ENCODE measurements at regions not wholly inside any gene's neighbourhood (a gene's known extent, or its start where the extent isn't known, plus 50 kb on each side); places are given as distances from the start of the nearest gene placed in this dataset.

- H3K4me3 ChIP-seq (ENCODE audit: low read length): no peak overlapping the region
- H3K79me2 ChIP-seq (ENCODE audit: low read length): no peaks in the 10 kb centered on the region
- H3K27me3 ChIP-seq (ENCODE audit: low read depth, low read length): no peaks in the 10 kb centered on the region
- H3K4me2 ChIP-seq (ENCODE audit: low read length): no peak overlapping the region
- H3K4me1 ChIP-seq (ENCODE audit: low read length): no peaks in the 10 kb centered on the region
- H3K9me3 ChIP-seq (ENCODE audit: insufficient read depth, low read length): no peaks in the 10 kb centered on the region
- H3K27ac ChIP-seq (ENCODE audit: low read length): no peak overlapping the region
- TF ChIP-seq EZH2phosphoT487 (IDR thresholded peaks at IDR 0.05; ENCODE audit: low read depth) (no peak), CTCF (IDR thresholded peaks at IDR 0.05; ENCODE audit: low read depth, low read length) (no peak)
- H2AFZ ChIP-seq (ENCODE audit: low read depth, low read length): no peak overlapping the region
- no peak overlapping the region for H3K9ac ChIP-seq (ENCODE audit: low read length)
- H4K20me1 ChIP-seq (ENCODE audit: insufficient read depth, low read length): no peaks in the 10 kb centered on the region
- no peaks in the 10 kb centered on the region for H3K36me3 ChIP-seq (replicated peaks; ENCODE audit: low read depth, low read length)
Measured at GRCh38 chr2:166831930-166832329, 56.4 kb upstream of the XIRP2 start.

GRCh38 chr2:166825914-166826313 lies 62.4 kb upstream of the XIRP2 start:
- Histone ChIP-seq H3K4me1 (ENCODE audit: low read length) (no peaks in the 10 kb centered on the region), H3K9ac (ENCODE audit: low read length) (no peak overlapping the region), H3K27ac (ENCODE audit: low read length) (no peak overlapping the region), H4K20me1 (ENCODE audit: insufficient read depth, low read length) (no peaks in the 10 kb centered on the region), H3K4me2 (ENCODE audit: low read length) (no peak overlapping the region), H3K9me3 (ENCODE audit: insufficient read depth, low read length) (no peaks in the 10 kb centered on the region), H3K36me3 (replicated peaks; ENCODE audit: low read depth, low read length) (no peaks in the 10 kb centered on the region), H3K4me3 (ENCODE audit: low read length) (no peak overlapping the region), H2AFZ (ENCODE audit: low read depth, low read length) (no peak overlapping the region), H3K79me2 (ENCODE audit: low read length) (no peaks in the 10 kb centered on the region), H3K27me3 (ENCODE audit: low read depth, low read length) (no peaks in the 10 kb centered on the region)
- TF ChIP-seq EZH2phosphoT487 (IDR thresholded peaks at IDR 0.05; ENCODE audit: low read depth) (no peak), CTCF (IDR thresholded peaks at IDR 0.05; ENCODE audit: low read depth, low read length) (no peak)

- no peaks in the 10 kb centered on the region for H3K36me3 ChIP-seq (replicated peaks; ENCODE audit: low read depth, low read length)
- H3K79me2 ChIP-seq (ENCODE audit: low read length): no peaks in the 10 kb centered on the region
- H3K9ac ChIP-seq (ENCODE audit: low read length): no peak overlapping the region
- no peak overlapping the region for H3K4me2 ChIP-seq (ENCODE audit: low read length)
- H3K27ac ChIP-seq (ENCODE audit: low read length): no peak overlapping the region
- no peaks in the 10 kb centered on the region for H3K9me3 ChIP-seq (ENCODE audit: insufficient read depth, low read length)
- H3K27me3 ChIP-seq (ENCODE audit: low read depth, low read length): no peaks in the 10 kb centered on the region
- 0 out of 2 replicates have a peak, but pooled peaks cover 5% of the 10 kb centered on the region for H3K4me1 ChIP-seq (ENCODE audit: low read length)
- H2AFZ ChIP-seq (ENCODE audit: low read depth, low read length): no peak overlapping the region
- no peaks in the 10 kb centered on the region for H4K20me1 ChIP-seq (ENCODE audit: insufficient read depth, low read length)
- no peak overlapping the region for H3K4me3 ChIP-seq (ENCODE audit: low read length)
- TF ChIP-seq CTCF (IDR thresholded peaks at IDR 0.05; ENCODE audit: low read depth, low read length) (no peak), EZH2phosphoT487 (IDR thresholded peaks at IDR 0.05; ENCODE audit: low read depth) (no peak)
Measured at GRCh38 chr2:166814335-166814734, 73.9 kb upstream of the XIRP2 start.

GRCh38 chr2:166812166-166812891 lies 76.0 kb upstream of the XIRP2 start:
- TF ChIP-seq CTCF (IDR thresholded peaks at IDR 0.05; ENCODE audit: low read depth, low read length) (no peak), EZH2phosphoT487 (IDR thresholded peaks at IDR 0.05; ENCODE audit: low read depth) (no peak)
- H3K36me3 ChIP-seq (replicated peaks; ENCODE audit: low read depth, low read length): no peaks in the 10 kb centered on the region
- H3K27me3 ChIP-seq (ENCODE audit: low read depth, low read length): no peaks in the 10 kb centered on the region
- no peaks in the 10 kb centered on the region for H3K4me1 ChIP-seq (ENCODE audit: low read length)
- H3K4me3 ChIP-seq (ENCODE audit: low read length): no peak overlapping the region
- H3K9ac ChIP-seq (ENCODE audit: low read length): no peak overlapping the region
- H3K79me2 ChIP-seq (ENCODE audit: low read length): no peaks in the 10 kb centered on the region
- no peaks in the 10 kb centered on the region for H3K9me3 ChIP-seq (ENCODE audit: insufficient read depth, low read length)
- no peak overlapping the region for H2AFZ ChIP-seq (ENCODE audit: low read depth, low read length)
- H4K20me1 ChIP-seq (ENCODE audit: insufficient read depth, low read length): no peaks in the 10 kb centered on the region
- no peak overlapping the region for H3K4me2 ChIP-seq (ENCODE audit: low read length)
- no peak overlapping the region for H3K27ac ChIP-seq (ENCODE audit: low read length)

Data from OCI-LY3 (cell line).